HEK293 (cell line): ENCODE measurements at regions not wholly inside any gene's neighbourhood (a gene's known extent, or its start where the extent isn't known, plus 50 kb on each side); places are given as distances from the start of the nearest gene placed in this dataset.

Experiments
- CTCF ChIA-PET: fragments of 350-600 bp; formaldehyde crosslinking; extraction: SDS; loops from one replicate; lab custom pipeline; 2021; ENCODE audit warnings: antibody characterized with exemption; lab: Yijun Ruan, JAX
- POLR2A ChIA-PET: fragments of 300-600 bp; formaldehyde crosslinking; extraction: SDS; loops from one replicate; lab custom pipeline; 2020; ENCODE audit warnings: antibody characterized with exemption, inconsistent platforms; lab: Yijun Ruan, JAX
- H3K27ac ChIP-seq: fragments of 200-500 bp; sonication (Bioruptor generic); 2 replicates; pipeline ENCODE4 v1.5.1; 2014; ENCODE audit warnings: low read depth, low read length, control low read depth, inconsistent platforms; ENCODE audit errors: extremely low read depth
- H3K36me3 ChIP-seq, 2 experiments: fragments of 200-500 bp in 1 of 2; sonication (Bioruptor generic) in 1 of 2; 1 replicate in 1 of 2; 2 replicates in 1 of 2; pipeline ENCODE4 v1.5.1; 2014 to 2017; ENCODE audit warnings: inconsistent platforms in 2 of 2, low read length in 2 of 2; ENCODE audit not compliant: control insufficient read depth in 2 of 2, insufficient read depth in 1 of 2
- H3K4me1 ChIP-seq: fragments of 200-500 bp; sonication (Bioruptor generic); 2 replicates; pipeline ENCODE4 v1.5.1; 2014; ENCODE audit warnings: mild to moderate bottlenecking, low read length, inconsistent platforms; ENCODE audit not compliant: control insufficient read depth, insufficient read depth
- H3K4me3 ChIP-seq: 2 replicates; pipeline ENCODE4 v1.5.1; 2011; ENCODE audit warnings: low read depth, mild to moderate bottlenecking, control low read depth, low read length, moderate library complexity
- H3K9me3 ChIP-seq: fragments of 200-500 bp; sonication (Bioruptor generic); 2 replicates; pipeline ENCODE4 v1.5.1; 2014; ENCODE audit warnings: low read depth, low read length, inconsistent platforms; ENCODE audit not compliant: control insufficient read depth, insufficient read depth
- EGR2 ChIP-seq: fragments of 450-650 bp; formaldehyde crosslinking; IDR thresholded peaks from 2 replicates; pipeline ENCODE4 v1.5.1; 2016; ENCODE audit warnings: low read depth, missing biosample characterization, missing genetic modification characterization
- HIC1 ChIP-seq: fragments of 450-650 bp; formaldehyde crosslinking; IDR thresholded peaks from 2 replicates; pipeline ENCODE4 v1.5.1; 2016; ENCODE audit warnings: missing biosample characterization, missing genetic modification characterization
- KLF1 ChIP-seq: fragments of 450-650 bp; formaldehyde crosslinking; IDR thresholded peaks from 2 replicates; pipeline ENCODE4 v1.5.1; 2016; ENCODE audit warnings: missing biosample characterization, missing genetic modification characterization
- SCRT1 ChIP-seq: fragments of 450-650 bp; formaldehyde crosslinking; IDR thresholded peaks from 2 replicates; pipeline ENCODE4 v1.5.1; 2016; ENCODE audit warnings: missing biosample characterization, missing genetic modification characterization, borderline replicate concordance
- WT1 ChIP-seq: fragments of 450-650 bp; formaldehyde crosslinking; IDR thresholded peaks from 2 replicates; pipeline ENCODE4 v1.5.1; 2016; ENCODE audit warnings: missing biosample characterization, missing genetic modification characterization
- ZFHX2 ChIP-seq: fragments of 450-650 bp; formaldehyde crosslinking; conservative IDR thresholded peaks from 2 replicates; pipeline ENCODE4 v1.5.1; 2016; ENCODE audit warnings: missing biosample characterization, missing genetic modification characterization
- ZNF155 ChIP-seq: fragments of 450-650 bp; formaldehyde crosslinking; IDR thresholded peaks from 2 replicates; pipeline ENCODE4 v1.5.1; 2016; ENCODE audit warnings: missing biosample characterization, missing genetic modification characterization
- ZNF174 ChIP-seq: fragments of 450-650 bp; formaldehyde crosslinking; IDR thresholded peaks from 2 replicates; pipeline ENCODE4 v1.5.0; 2017; ENCODE audit warnings: missing biosample characterization, mild to moderate bottlenecking, missing genetic modification characterization
- ZNF341 ChIP-seq: fragments of 450-650 bp; formaldehyde crosslinking; IDR thresholded peaks from 2 replicates; pipeline ENCODE4; 2016; ENCODE audit warnings: low read depth, missing biosample characterization, missing genetic modification characterization
- ZNF366 ChIP-seq: fragments of 450-650 bp; formaldehyde crosslinking; conservative IDR thresholded peaks from 2 replicates; pipeline ENCODE4 v1.5.1; 2016; ENCODE audit warnings: missing biosample characterization, missing genetic modification characterization
- ZNF394 ChIP-seq: fragments of 450-650 bp; formaldehyde crosslinking; IDR thresholded peaks from 2 replicates; pipeline ENCODE4 v1.5.1; 2016; ENCODE audit warnings: missing biosample characterization, missing genetic modification characterization, mild to moderate bottlenecking, moderate library complexity, borderline replicate concordance
- ZNF398 ChIP-seq: fragments of 450-650 bp; formaldehyde crosslinking; IDR thresholded peaks from 2 replicates; pipeline ENCODE4 v1.5.1; 2017; ENCODE audit warnings: missing biosample characterization, missing genetic modification characterization
- ZNF423 ChIP-seq: fragments of 450-650 bp; formaldehyde crosslinking; IDR thresholded peaks from 2 replicates; pipeline ENCODE4 v1.5.1; 2016; ENCODE audit warnings: missing biosample characterization, missing genetic modification characterization
- ZNF449 ChIP-seq: fragments of 450-650 bp; formaldehyde crosslinking; IDR thresholded peaks from 2 replicates; pipeline ENCODE4 v1.5.1; 2017; ENCODE audit warnings: missing biosample characterization, mild to moderate bottlenecking, missing genetic modification characterization, moderate library complexity
- TF ChIP-seq, protein P1 (sequence below): fragments of 450-650 bp; formaldehyde crosslinking; IDR thresholded peaks from 2 replicates; pipeline ENCODE4 v1.5.1; 2016; ENCODE audit warnings: missing biosample characterization, missing genetic modification characterization
- TF ChIP-seq, protein P2 (sequence below): fragments of 450-650 bp; formaldehyde crosslinking; IDR thresholded peaks from 2 replicates; pipeline ENCODE4 v1.5.1; 2016; ENCODE audit warnings: missing biosample characterization, missing genetic modification characterization
- TF ChIP-seq, protein P3 (sequence below): fragments of 450-650 bp; formaldehyde crosslinking; IDR thresholded peaks from 2 replicates; pipeline ENCODE4 v1.5.1; 2016; ENCODE audit warnings: missing biosample characterization, missing genetic modification characterization

DNA sequence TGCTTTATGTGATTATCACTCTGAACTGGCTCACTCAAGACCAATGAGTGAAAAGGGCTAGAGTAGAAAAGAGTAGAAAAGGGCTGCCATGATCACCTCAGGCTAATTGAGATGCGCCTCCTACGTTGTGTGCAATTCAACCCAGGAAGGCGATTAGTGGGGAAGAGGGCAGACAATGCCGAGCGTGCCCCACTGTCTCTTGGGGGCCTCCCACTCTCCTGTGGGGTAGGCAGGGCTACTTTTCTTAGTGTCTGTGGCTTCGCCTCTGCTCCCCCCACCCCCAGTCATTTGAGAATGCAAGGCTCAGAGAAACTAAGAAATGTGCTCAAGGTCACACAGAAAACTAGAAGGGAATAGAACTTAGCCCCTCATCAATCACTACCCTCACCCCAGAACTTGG lies 57.7 kb upstream of the RASD2 start:
- Histone ChIP-seq H3K9me3 (no peaks in the 10 kb centered on the region), H3K4me1 (peaks cover 3% of the 10 kb centered on the region; the same call in 1 of the 2 replicates), H3K27ac (no peak overlapping the region), H3K36me3 (no peaks in the 10 kb centered on the region), H3K4me3 (no peak overlapping the region)
- TF ChIP-seq ZNF174 (tag by site-specific recombination) (no peak), HIC1 (tag by site-specific recombination) (no peak), ZFHX2 (peak; percentile 60), EGR2 (peak; percentile 72)
- ChIA-PET CTCF (interaction anchor here (0.7 kb wide), 1 partner anchor 34 kb away, joined by 4 read pairs; no protein-coding TSS in a partner anchor), POLR2A (no interaction called here)

DNA sequence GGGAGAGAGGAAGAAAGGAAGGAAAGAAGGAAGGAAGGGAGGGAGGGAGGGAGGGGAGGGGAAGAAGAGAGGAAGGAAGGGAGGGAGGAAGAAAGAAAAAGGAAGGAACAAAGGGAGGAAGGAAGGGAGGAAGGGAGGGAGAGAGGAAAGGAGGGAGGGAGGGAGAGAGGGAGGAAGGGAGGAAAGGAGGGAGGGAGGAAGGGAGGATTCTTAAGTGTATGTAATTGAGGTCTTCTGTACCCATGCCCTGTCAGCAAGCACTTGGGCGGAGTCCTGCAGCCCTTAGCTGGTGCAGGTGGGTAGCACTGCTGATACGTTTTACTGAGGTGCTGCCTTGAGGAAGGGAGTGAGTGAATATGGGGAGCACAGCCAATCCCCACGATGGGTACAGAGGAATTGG lies 56.9 kb upstream of the RASD2 start:
- ChIA-PET POLR2A (no interaction called here), CTCF (interaction anchor here (0.7 kb wide), 1 partner anchor 33 kb away, joined by 4 read pairs; no protein-coding TSS in a partner anchor)

More for the DNA sequence above, 56.9 kb upstream of the RASD2 start:
- Histone ChIP-seq H3K9me3 (no peaks in the 10 kb centered on the region), H3K27ac (peak overlapping the region; percentile 24; the same call in 1 of the 2 replicates), H3K36me3 (no peaks in the 10 kb centered on the region), H3K4me3 (no peak overlapping the region), H3K4me1 (no peaks in the 10 kb centered on the region; the same call in 1 of the 2 replicates)
- TF ChIP-seq, protein P1, sequence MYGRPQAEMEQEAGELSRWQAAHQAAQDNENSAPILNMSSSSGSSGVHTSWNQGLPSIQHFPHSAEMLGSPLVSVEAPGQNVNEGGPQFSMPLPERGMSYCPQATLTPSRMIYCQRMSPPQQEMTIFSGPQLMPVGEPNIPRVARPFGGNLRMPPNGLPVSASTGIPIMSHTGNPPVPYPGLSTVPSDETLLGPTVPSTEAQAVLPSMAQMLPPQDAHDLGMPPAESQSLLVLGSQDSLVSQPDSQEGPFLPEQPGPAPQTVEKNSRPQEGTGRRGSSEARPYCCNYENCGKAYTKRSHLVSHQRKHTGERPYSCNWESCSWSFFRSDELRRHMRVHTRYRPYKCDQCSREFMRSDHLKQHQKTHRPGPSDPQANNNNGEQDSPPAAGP (tag by site-specific recombination), result peak; percentile 29; the same call in 1 of the 2 replicates
- TF ChIP-seq ZNF423 (tag by site-specific recombination) (no peak), KLF1 (tag by site-specific recombination) (no peak), ZNF394 (no peak), SCRT1 (tag by site-specific recombination) (no peak), ZFHX2 (no peak), WT1 (tag by site-specific recombination) (peak; percentile 94), ZNF366 (peak; percentile 87), ZNF155 (tag by site-specific recombination) (no peak), ZNF449 (tag by site-specific recombination) (no peak), ZNF341 (tag by site-specific recombination) (peak; percentile 58), ZNF398 (0 out of 2 replicates have a peak, but pooled peaks have one; percentile 26)
- TF ChIP-seq, protein P2, sequence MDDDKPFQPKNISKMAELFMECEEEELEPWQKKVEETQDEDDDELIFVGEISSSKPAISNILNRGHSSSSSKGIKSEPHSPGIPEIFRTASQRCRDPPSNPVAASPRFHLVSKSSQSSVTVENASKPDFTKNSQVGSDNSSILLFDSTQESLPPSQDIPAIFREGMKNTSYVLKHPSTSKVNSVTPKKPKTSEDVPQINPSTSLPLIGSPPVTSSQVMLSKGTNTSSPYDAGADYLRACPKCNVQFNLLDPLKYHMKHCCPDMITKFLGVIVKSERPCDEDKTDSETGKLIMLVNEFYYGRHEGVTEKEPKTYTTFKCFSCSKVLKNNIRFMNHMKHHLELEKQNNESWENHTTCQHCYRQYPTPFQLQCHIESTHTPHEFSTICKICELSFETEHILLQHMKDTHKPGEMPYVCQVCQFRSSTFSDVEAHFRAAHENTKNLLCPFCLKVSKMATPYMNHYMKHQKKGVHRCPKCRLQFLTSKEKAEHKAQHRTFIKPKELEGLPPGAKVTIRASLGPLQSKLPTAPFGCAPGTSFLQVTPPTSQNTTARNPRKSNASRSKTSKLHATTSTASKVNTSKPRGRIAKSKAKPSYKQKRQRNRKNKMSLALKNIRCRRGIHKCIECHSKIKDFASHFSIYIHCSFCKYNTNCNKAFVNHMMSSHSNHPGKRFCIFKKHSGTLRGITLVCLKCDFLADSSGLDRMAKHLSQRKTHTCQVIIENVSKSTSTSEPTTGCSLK (tag by site-specific recombination), result no peak
- TF ChIP-seq, protein P3, sequence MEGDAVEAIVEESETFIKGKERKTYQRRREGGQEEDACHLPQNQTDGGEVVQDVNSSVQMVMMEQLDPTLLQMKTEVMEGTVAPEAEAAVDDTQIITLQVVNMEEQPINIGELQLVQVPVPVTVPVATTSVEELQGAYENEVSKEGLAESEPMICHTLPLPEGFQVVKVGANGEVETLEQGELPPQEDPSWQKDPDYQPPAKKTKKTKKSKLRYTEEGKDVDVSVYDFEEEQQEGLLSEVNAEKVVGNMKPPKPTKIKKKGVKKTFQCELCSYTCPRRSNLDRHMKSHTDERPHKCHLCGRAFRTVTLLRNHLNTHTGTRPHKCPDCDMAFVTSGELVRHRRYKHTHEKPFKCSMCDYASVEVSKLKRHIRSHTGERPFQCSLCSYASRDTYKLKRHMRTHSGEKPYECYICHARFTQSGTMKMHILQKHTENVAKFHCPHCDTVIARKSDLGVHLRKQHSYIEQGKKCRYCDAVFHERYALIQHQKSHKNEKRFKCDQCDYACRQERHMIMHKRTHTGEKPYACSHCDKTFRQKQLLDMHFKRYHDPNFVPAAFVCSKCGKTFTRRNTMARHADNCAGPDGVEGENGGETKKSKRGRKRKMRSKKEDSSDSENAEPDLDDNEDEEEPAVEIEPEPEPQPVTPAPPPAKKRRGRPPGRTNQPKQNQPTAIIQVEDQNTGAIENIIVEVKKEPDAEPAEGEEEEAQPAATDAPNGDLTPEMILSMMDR, result no peak
